D341Med (cell line): ENCODE measurements at regions not wholly inside any gene's neighbourhood (a gene's known extent, or its start where the extent isn't known, plus 50 kb on each side); places are given as distances from the start of the nearest gene placed in this dataset.

Source experiments
- DNase-seq: peaks from one replicate; pipeline ENCODE4 v3.0.0; 2012; ENCODE audit warnings: low spot score

GRCh38 chr1:98421085-98421435, 240.5 kb upstream of the SNX7 start:
- no peak for DNase-seq

- no peak for DNase-seq
Measured at GRCh38 chr1:98420376-98421084, 241.0 kb upstream of the SNX7 start.

- no peak for DNase-seq
Measured at GRCh38 chr1:98417820-98418219, 243.7 kb upstream of the SNX7 start.

- no peak for DNase-seq
Measured at GRCh38 chr1:98410082-98410481, 251.4 kb upstream of the SNX7 start.

- peak; percentile 24 for DNase-seq
Measured at GRCh38 chr1:98406352-98407088, 255.0 kb upstream of the SNX7 start.

GRCh38 chr1:98405581-98406074, 255.9 kb upstream of the SNX7 start:
- DNase-seq, result no peak

- DNase-seq, result no peak
Measured at GRCh38 chr1:98404866-98405265, 256.7 kb upstream of the SNX7 start.

- no peak for DNase-seq
Measured at GRCh38 chr1:98403963-98404480, 257.5 kb upstream of the SNX7 start.

GRCh38 chr1:98402860-98403259, 258.7 kb upstream of the SNX7 start:
- no peak for DNase-seq

- DNase-seq, result no peak
Measured at GRCh38 chr1:98400446-98400845, 261.1 kb upstream of the SNX7 start.

GRCh38 chr1:98399218-98399617, 262.3 kb upstream of the SNX7 start:
- DNase-seq, result no peak

GRCh38 chr1:98398649-98399048, 262.9 kb upstream of the SNX7 start:
- no peak for DNase-seq

- DNase-seq, result no peak
Measured at GRCh38 chr1:98398092-98398491, 263.4 kb upstream of the SNX7 start.

GRCh38 chr1:98393719-98394118, 267.8 kb upstream of the SNX7 start:
- no peak for DNase-seq

- DNase-seq, result no peak
Measured at GRCh38 chr1:98391175-98391574, 270.3 kb upstream of the SNX7 start.

GRCh38 chr1:98389809-98390208, 271.7 kb upstream of the SNX7 start:
- DNase-seq, result no peak

- DNase-seq, result no peak
Measured at GRCh38 chr1:98388441-98388840, 273.1 kb upstream of the SNX7 start.

GRCh38 chr1:98387701-98388100, 273.8 kb upstream of the SNX7 start:
- no peak for DNase-seq

- no peak for DNase-seq
Measured at GRCh38 chr1:98386675-98387440, 274.7 kb upstream of the SNX7 start.

GRCh38 chr1:98385652-98386051, 275.9 kb upstream of the SNX7 start:
- DNase-seq, result no peak

GRCh38 chr1:98384461-98385141, 276.9 kb upstream of the SNX7 start:
- no peak for DNase-seq
